WTC11 (cell line): ENCODE measurements at regions not wholly inside any gene's neighbourhood (a gene's known extent, or its start where the extent isn't known, plus 50 kb on each side); places are given as distances from the start of the nearest gene placed in this dataset.

Experiments
- ATAC-seq: fragments of 200-7000 bp; cut with Tn5 transposase; 2 replicates; pipeline ENCODE4 v1.10.0; 2021; ENCODE audit warnings: mild to moderate bottlenecking, moderate library complexity
- CTCF ChIA-PET: fragments of 300-600 bp; sonication (Branson Sonifier 250); formaldehyde crosslinking; loops from one replicate; lab custom pipeline; 2021; ENCODE audit warnings: antibody characterized with exemption; lab: Charles Lee
- POLR2A ChIA-PET: fragments of 350-600 bp; sonication (Branson Sonifier 250); formaldehyde crosslinking; loops from one replicate; lab custom pipeline; 2021; ENCODE audit warnings: antibody characterized with exemption; lab: Charles Lee
- DNase-seq: peaks from one replicate; pipeline ENCODE4 v3.0.0; 2021; ENCODE audit warnings: low spot score
- H3K27ac Mint-ChIP-seq: 2 replicates; pipeline ENCODE4 v1.8.0; 2021; ENCODE audit warnings: mixed read lengths
- H3K27me3 Mint-ChIP-seq: 2 replicates; pipeline ENCODE4 v1.8.0; 2021; ENCODE audit warnings: low read depth, mild to moderate bottlenecking, moderate library complexity, mixed read lengths
- H3K36me3 Mint-ChIP-seq: 2 replicates; pipeline ENCODE4 v1.8.0; 2021; ENCODE audit warnings: mixed read lengths
- H3K4me1 Mint-ChIP-seq: 2 replicates; pipeline ENCODE4 v1.8.0; 2022; ENCODE audit warnings: mixed read lengths
- H3K4me3 Mint-ChIP-seq: 2 replicates; pipeline ENCODE4 v1.8.0; 2021; ENCODE audit warnings: mild to moderate bottlenecking, moderate library complexity, mixed read lengths
- H3K9me3 Mint-ChIP-seq: 2 replicates; pipeline ENCODE4 v1.8.0; 2021; ENCODE audit warnings: mixed read lengths
- ATF3 ChIP-seq: sonication (generic); formaldehyde crosslinking; conservative IDR thresholded peaks from 2 replicates; pipeline ENCODE4 v1.8.1; 2022; ENCODE audit warnings: mild to moderate bottlenecking, missing genetic modification reagents
- CREM ChIP-seq: sonication (generic); formaldehyde crosslinking; IDR thresholded peaks from 2 replicates; pipeline ENCODE4 v1.8.1; 2022; ENCODE audit warnings: mild to moderate bottlenecking, missing genetic modification reagents, moderate library complexity
- CTCF ChIP-seq: fragments of 200-600 bp; IDR thresholded peaks from 2 replicates; pipeline ENCODE4 v1.8.0; 2022; ENCODE audit warnings: antibody characterized with exemption
- EMX1 ChIP-seq: fragments of 250-450 bp; sonication (Bioruptor Pico); IDR thresholded peaks from 2 replicates; pipeline ENCODE4 v1.8.0; 2021; ENCODE audit warnings: mild to moderate bottlenecking
- ERG ChIP-seq: fragments of 250-450 bp; sonication (Bioruptor Pico); IDR thresholded peaks from 2 replicates; pipeline ENCODE4 v1.8.0; 2021; ENCODE audit warnings: mild to moderate bottlenecking
- FOXK1 ChIP-seq: sonication (generic); formaldehyde crosslinking; IDR thresholded peaks from 2 replicates; pipeline ENCODE4 v1.8.0; 2022; ENCODE audit warnings: mild to moderate bottlenecking, moderate library complexity, missing genetic modification reagents
- FOXP4 ChIP-seq: sonication (generic); formaldehyde crosslinking; IDR thresholded peaks from 2 replicates; pipeline ENCODE4 v1.8.0; 2022; ENCODE audit warnings: mild to moderate bottlenecking, missing genetic modification reagents
- HMGXB4 ChIP-seq: sonication (generic); formaldehyde crosslinking; IDR thresholded peaks from 2 replicates; pipeline ENCODE4 v1.8.1; 2023; ENCODE audit warnings: mild to moderate bottlenecking, moderate library complexity, missing genetic modification reagents
- IRF1 ChIP-seq: sonication (generic); formaldehyde crosslinking; IDR thresholded peaks from 2 replicates; pipeline ENCODE4 v1.8.0; 2023; ENCODE audit warnings: missing genetic modification reagents
- MLX ChIP-seq: sonication (generic); formaldehyde crosslinking; IDR thresholded peaks from 2 replicates; pipeline ENCODE4 v1.8.1; 2023; ENCODE audit warnings: mild to moderate bottlenecking, missing genetic modification reagents, moderate library complexity
- NR3C1 ChIP-seq: sonication (generic); formaldehyde crosslinking; conservative IDR thresholded peaks from 2 replicates; pipeline ENCODE4 v1.8.1; 2023; ENCODE audit warnings: low read depth, mild to moderate bottlenecking, missing genetic modification reagents
- PREB ChIP-seq: sonication (generic); formaldehyde crosslinking; IDR thresholded peaks from 2 replicates; pipeline ENCODE4 v1.8.1; 2022; ENCODE audit warnings: mild to moderate bottlenecking, missing genetic modification reagents, moderate library complexity, borderline replicate concordance
- USF1 ChIP-seq: sonication (generic); formaldehyde crosslinking; IDR thresholded peaks from 2 replicates; pipeline ENCODE4 v1.8.0; 2022; ENCODE audit warnings: mild to moderate bottlenecking, missing genetic modification reagents
- ZNF138 ChIP-seq: sonication (generic); formaldehyde crosslinking; conservative IDR thresholded peaks from 2 replicates; pipeline ENCODE4 v1.8.1; 2022; ENCODE audit warnings: mild to moderate bottlenecking, moderate library complexity, missing genetic modification reagents
- ZNF219 ChIP-seq: sonication (generic); formaldehyde crosslinking; IDR thresholded peaks from 2 replicates; pipeline ENCODE4 v1.8.0; 2023; ENCODE audit warnings: missing genetic modification reagents, mild to moderate bottlenecking, borderline replicate concordance
- ZNF263 ChIP-seq: sonication (generic); formaldehyde crosslinking; IDR thresholded peaks from 2 replicates; pipeline ENCODE4 v1.8.1; 2022; ENCODE audit warnings: low read depth, mild to moderate bottlenecking, moderate library complexity, missing genetic modification reagents
- ZNF281 ChIP-seq: sonication (generic); formaldehyde crosslinking; IDR thresholded peaks from 2 replicates; pipeline ENCODE4 v1.8.0; 2023; ENCODE audit warnings: mild to moderate bottlenecking, missing genetic modification reagents

GRCh38 chr2:83695530-83695929, 763.5 kb downstream of the SUCLG1 start:
- TF ChIP-seq ZNF281 (CRISPR knock-in tag): no peak
- TF ChIP-seq IRF1: no peak
- TF ChIP-seq ZNF219 (CRISPR knock-in tag): no peak
- TF ChIP-seq HMGXB4 (CRISPR knock-in tag): no peak
- TF ChIP-seq PREB: no peak
- no peak for TF ChIP-seq ATF3
- TF ChIP-seq MLX: no peak
- TF ChIP-seq USF1 (CRISPR knock-in tag): no peak
- TF ChIP-seq CTCF: no peak
- no peak for TF ChIP-seq ZNF263
- Mint-ChIP-seq H3K36me3 (no peaks in the 10 kb centered on the region), H3K27me3 (no peaks in the 10 kb centered on the region), H3K27ac (no peak overlapping the region), H3K4me1 (no peaks in the 10 kb centered on the region), H3K4me3 (no peak overlapping the region), H3K9me3 (peaks cover 10% of the 10 kb centered on the region)
- ChIA-PET CTCF (no interaction called here), POLR2A (no interaction called here)
- DNase-seq (no peak), ATAC-seq (no peak)

GRCh38 chr2:83695037-83695436, 764.0 kb downstream of the SUCLG1 start:
- no peak overlapping the region for H3K4me3 Mint-ChIP-seq
- CTCF ChIA-PET: interaction anchor here (1.2 kb wide), 1 partner anchor 462 kb away, joined by 3 read pairs; no protein-coding TSS in a partner anchor
- H3K27ac Mint-ChIP-seq: no peak overlapping the region
- no peaks in the 10 kb centered on the region for H3K27me3 Mint-ChIP-seq
- no peaks in the 10 kb centered on the region for H3K4me1 Mint-ChIP-seq
- ATAC-seq (no peak), DNase-seq (no peak)
- H3K9me3 Mint-ChIP-seq: peaks cover 10% of the 10 kb centered on the region
- H3K36me3 Mint-ChIP-seq: no peaks in the 10 kb centered on the region
- POLR2A ChIA-PET: no interaction called here
- no peak for TF ChIP-seq CREM (CRISPR knock-in tag)
- TF ChIP-seq ZNF263: no peak
- TF ChIP-seq EMX1 (CRISPR knock-in tag): no peak
- no peak for TF ChIP-seq ZNF138 (CRISPR knock-in tag)
- TF ChIP-seq FOXP4 (CRISPR knock-in tag): no peak
- TF ChIP-seq FOXK1 (CRISPR knock-in tag): no peak
- TF ChIP-seq NR3C1 (CRISPR knock-in tag): no peak
- TF ChIP-seq ERG (CRISPR knock-in tag): no peak
- TF ChIP-seq PREB: no peak
